Smooth muscle cell (in vitro differentiated cells): ENCODE measurements at regions not wholly inside any gene's neighbourhood (a gene's known extent, or its start where the extent isn't known, plus 50 kb on each side); places are given as distances from the start of the nearest gene placed in this dataset.
"Not testable (repeated sequence)": the region's sequence is repeated elsewhere in the genome, so short reads cannot be mapped to it uniquely, and the experiment has no call there.

Experiments used
- DNase-seq: peaks from one replicate; lab custom pipeline; 2025; ENCODE audit not compliant: unreplicated experiment; lab: John Stamatoyannopoulos, UW
- H2AFZ ChIP-seq: fragments of 200-600 bp; sonication (generic); 2 replicates; pipeline ENCODE4 v1.6.0; 2016; ENCODE audit warnings: antibody characterized with exemption, low read depth, mild to moderate bottlenecking
- H3F3A ChIP-seq: fragments of 200-600 bp; sonication (generic); 2 replicates; pipeline ENCODE4 v1.6.0; 2017; ENCODE audit warnings: antibody characterized with exemption, low read depth
- H3K27ac ChIP-seq: fragments of 200-600 bp; sonication (generic); 2 replicates; pipeline ENCODE4 v1.5.1; 2016; ENCODE audit warnings: low read depth, mild to moderate bottlenecking
- H3K27me3 ChIP-seq: fragments of 200-600 bp; sonication (generic); 2 replicates; pipeline ENCODE4 v1.6.1; 2016; ENCODE audit warnings: low read depth, mild to moderate bottlenecking
- H3K36me3 ChIP-seq: fragments of 200-600 bp; sonication (generic); 2 replicates; pipeline ENCODE4 v1.5.1; 2016; ENCODE audit warnings: low read depth
- H3K4me1 ChIP-seq: fragments of 200-600 bp; sonication (generic); 2 replicates; pipeline ENCODE4 v1.5.1; 2016; ENCODE audit warnings: low read depth
- H3K4me2 ChIP-seq: fragments of 200-600 bp; sonication (generic); 2 replicates; pipeline ENCODE4 v1.6.0; 2016; ENCODE audit warnings: mild to moderate bottlenecking
- H3K4me3 ChIP-seq: fragments of 200-600 bp; sonication (generic); 2 replicates; pipeline ENCODE4 v1.5.1; 2016; ENCODE audit warnings: mild to moderate bottlenecking
- H3K79me2 ChIP-seq: fragments of 200-600 bp; sonication (generic); 2 replicates; pipeline ENCODE4 v1.6.0; 2016; ENCODE audit warnings: low read depth, mild to moderate bottlenecking
- H3K9ac ChIP-seq: fragments of 200-600 bp; sonication (generic); 2 replicates; pipeline ENCODE4 v1.6.0; 2016; ENCODE audit warnings: low read depth
- H3K9me3 ChIP-seq: fragments of 200-600 bp; sonication (generic); replicated peaks from 2 replicates; pipeline ENCODE4 v1.5.1; 2016; ENCODE audit warnings: low read depth
- H4K20me1 ChIP-seq: fragments of 200-600 bp; sonication (generic); 2 replicates; pipeline ENCODE4 v1.6.0; 2016; ENCODE audit warnings: low read depth
- WGBS: methylation state at CpG from one replicate; pipeline ENCODE4 v1.1.7; 2016; ENCODE audit warnings: low lambda C conversion rate; 5-methylcytosine and 5-hydroxymethylcytosine counted together
- TF ChIP-seq, protein P1 (sequence below): fragments of 200-600 bp; sonication (generic); IDR thresholded peaks from 2 replicates; pipeline ENCODE4 v1.5.1; 2017; ENCODE audit warnings: borderline replicate concordance, mild to moderate bottlenecking, antibody characterized with exemption; ENCODE audit not compliant: insufficient read depth, poor library complexity, severe bottlenecking

DNA sequence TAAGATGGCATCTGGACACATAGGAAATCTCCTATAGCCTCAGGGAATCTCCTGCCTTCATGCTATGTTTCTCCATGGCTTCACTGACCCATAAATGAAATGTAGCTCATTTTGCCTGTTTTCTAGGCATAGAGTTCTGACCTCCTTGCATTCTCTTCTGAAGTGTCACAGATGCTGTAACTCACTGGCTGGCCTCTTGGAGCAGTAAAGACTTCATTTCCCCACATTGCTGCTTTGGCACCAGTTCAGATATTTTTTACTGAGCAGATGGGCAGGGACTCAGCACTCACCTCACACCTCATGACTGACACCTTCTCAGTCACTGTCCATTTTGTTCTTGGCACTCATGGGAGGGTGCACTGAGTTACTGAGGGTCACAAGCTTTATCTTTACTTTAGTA lies 286.7 kb upstream of the TGFBR2 start:
- Histone ChIP-seq H3K9ac (no peak overlapping the region), H4K20me1 (no peaks in the 10 kb centered on the region), H3K4me3 (no peak overlapping the region), H3K9me3 (no peaks in the 10 kb centered on the region), H3K36me3 (no peaks in the 10 kb centered on the region), H3K79me2 (no peaks in the 10 kb centered on the region), H3K4me1 (no peaks in the 10 kb centered on the region), H3K4me2 (no peak overlapping the region), H3F3A (no peaks in the 10 kb centered on the region), H3K27me3 (no peaks in the 10 kb centered on the region), H2AFZ (peak overlapping the region; percentile 52), H3K27ac (no peak overlapping the region)
- no peak for DNase-seq
- TF ChIP-seq, protein P1, sequence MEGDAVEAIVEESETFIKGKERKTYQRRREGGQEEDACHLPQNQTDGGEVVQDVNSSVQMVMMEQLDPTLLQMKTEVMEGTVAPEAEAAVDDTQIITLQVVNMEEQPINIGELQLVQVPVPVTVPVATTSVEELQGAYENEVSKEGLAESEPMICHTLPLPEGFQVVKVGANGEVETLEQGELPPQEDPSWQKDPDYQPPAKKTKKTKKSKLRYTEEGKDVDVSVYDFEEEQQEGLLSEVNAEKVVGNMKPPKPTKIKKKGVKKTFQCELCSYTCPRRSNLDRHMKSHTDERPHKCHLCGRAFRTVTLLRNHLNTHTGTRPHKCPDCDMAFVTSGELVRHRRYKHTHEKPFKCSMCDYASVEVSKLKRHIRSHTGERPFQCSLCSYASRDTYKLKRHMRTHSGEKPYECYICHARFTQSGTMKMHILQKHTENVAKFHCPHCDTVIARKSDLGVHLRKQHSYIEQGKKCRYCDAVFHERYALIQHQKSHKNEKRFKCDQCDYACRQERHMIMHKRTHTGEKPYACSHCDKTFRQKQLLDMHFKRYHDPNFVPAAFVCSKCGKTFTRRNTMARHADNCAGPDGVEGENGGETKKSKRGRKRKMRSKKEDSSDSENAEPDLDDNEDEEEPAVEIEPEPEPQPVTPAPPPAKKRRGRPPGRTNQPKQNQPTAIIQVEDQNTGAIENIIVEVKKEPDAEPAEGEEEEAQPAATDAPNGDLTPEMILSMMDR, result peak; percentile 17

DNA sequence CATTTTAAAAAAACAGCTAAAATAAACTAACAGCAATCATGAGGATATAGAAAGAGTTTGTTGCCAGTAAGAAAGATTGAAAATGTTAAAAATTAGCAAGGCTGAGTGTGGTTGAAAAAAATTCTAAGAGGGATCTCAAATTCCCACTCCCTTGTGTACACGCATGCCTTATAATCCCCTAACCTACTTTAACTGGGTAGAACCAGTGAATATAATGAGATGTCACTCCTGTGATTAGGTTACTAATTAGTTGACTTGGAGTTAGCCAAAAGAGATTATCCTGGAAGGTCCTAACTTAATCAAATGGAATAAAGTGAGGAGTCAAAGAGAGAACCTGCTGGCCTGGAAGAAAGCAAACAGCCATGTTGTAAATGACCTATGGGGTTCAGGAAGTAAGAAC lies 286.0 kb upstream of the TGFBR2 start:
- Histone ChIP-seq H2AFZ (no peak overlapping the region), H3K4me1 (no peaks in the 10 kb centered on the region), H3K9ac (no peak overlapping the region), H3K36me3 (no peaks in the 10 kb centered on the region), H3K4me2 (no peak overlapping the region), H3K79me2 (no peaks in the 10 kb centered on the region), H3K27ac (no peak overlapping the region), H3F3A (no peaks in the 10 kb centered on the region), H3K27me3 (no peaks in the 10 kb centered on the region), H3K9me3 (no peaks in the 10 kb centered on the region), H4K20me1 (no peaks in the 10 kb centered on the region), H3K4me3 (no peak overlapping the region)
- TF ChIP-seq, protein P1, result no peak
- 83% methylated on average over 1 of the region's 1 CpG for WGBS
- DNase-seq, result no peak

DNA sequence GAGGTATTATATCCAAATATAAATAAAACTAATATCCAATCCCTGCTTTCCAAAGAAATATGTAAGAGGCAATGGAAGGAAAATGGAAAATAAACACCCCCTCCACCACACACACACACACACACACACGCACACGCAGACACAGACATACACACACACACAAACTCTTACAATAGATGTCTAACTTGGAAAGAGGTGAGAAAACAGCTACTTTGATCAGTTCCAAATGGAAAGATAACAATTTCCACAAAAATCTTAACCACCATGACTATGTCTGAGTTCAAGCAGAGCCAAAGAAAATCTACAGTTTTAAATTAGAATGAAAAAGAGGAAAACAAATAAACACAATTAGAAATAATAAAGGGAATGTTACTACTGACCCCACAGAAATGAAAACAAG lies 285.3 kb upstream of the TGFBR2 start:
- Histone ChIP-seq H3K4me1 (no peaks in the 10 kb centered on the region), H4K20me1 (no peaks in the 10 kb centered on the region), H3K27ac (no peak overlapping the region), H3K9ac (no peak overlapping the region), H2AFZ (no peak overlapping the region), H3F3A (no peaks in the 10 kb centered on the region), H3K4me2 (no peak overlapping the region), H3K79me2 (no peaks in the 10 kb centered on the region), H3K4me3 (no peak overlapping the region), H3K9me3 (no peaks in the 10 kb centered on the region), H3K27me3 (no peaks in the 10 kb centered on the region), H3K36me3 (no peaks in the 10 kb centered on the region)
- no peak for DNase-seq
- WGBS, result 97% methylated on average over 2 of the region's 2 CpGs
- TF ChIP-seq, protein P1, result no peak

DNA sequence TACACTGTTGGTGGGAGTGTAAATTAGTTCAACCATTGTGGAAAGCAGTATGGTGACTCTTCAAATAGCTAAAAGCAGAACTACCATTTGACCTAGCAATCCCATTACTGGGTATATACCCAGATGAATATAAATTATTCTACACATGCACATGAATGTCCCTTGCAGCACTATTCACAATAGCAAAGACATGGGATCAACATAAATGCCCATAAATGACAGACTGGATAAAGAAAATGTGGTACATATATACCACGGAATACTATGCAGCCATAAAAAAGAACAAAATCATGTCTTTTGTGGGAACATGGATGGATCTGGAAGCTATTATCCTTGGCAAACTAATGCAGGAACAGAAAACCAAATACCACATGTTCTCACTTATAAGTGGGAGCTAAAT lies 282.8 kb upstream of the TGFBR2 start:
- not testable (repeated sequence) for H2AFZ ChIP-seq, DNase-seq, H3F3A ChIP-seq, H4K20me1 ChIP-seq, H3K4me3 ChIP-seq, H3K4me1 ChIP-seq, H3K4me2 ChIP-seq, H3K9ac ChIP-seq, H3K36me3 ChIP-seq, H3K79me2 ChIP-seq, H3K27me3 ChIP-seq, H3K27ac ChIP-seq, H3K9me3 ChIP-seq
- 91% methylated on average over 1 of the region's 1 CpG for WGBS
